ENCODE measurements at regions not wholly inside any gene's neighbourhood (a gene's known extent, or its start where the extent isn't known, plus 50 kb on each side); places are given as distances from the start of the nearest gene placed in this dataset.

DNA sequence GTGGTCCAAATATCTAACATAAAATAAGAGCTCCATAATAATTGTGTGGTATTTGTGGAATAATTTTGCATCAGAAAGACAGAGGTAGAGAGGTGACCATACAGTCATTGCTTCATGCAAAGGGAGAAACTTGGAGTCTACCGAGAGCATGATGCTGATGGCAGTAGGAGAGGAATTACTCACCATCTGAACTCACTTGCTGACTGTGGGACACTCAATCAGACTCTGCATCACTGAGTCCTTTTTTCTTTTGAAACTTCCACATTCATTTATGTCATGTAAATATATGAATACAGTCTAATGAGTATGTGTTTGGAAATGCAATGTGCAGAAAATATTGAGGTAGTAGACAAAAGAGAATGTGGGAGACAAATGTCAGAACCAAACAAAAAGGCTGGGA is 933.8 kb downstream of the REEP3 start:
- no peak overlapping the region for H3K27ac ChIP-seq
- WGBS, 2 donors = 91 to 96% methylated on average over 1 of the region's 1 CpG
- TF ChIP-seq, protein P1, sequence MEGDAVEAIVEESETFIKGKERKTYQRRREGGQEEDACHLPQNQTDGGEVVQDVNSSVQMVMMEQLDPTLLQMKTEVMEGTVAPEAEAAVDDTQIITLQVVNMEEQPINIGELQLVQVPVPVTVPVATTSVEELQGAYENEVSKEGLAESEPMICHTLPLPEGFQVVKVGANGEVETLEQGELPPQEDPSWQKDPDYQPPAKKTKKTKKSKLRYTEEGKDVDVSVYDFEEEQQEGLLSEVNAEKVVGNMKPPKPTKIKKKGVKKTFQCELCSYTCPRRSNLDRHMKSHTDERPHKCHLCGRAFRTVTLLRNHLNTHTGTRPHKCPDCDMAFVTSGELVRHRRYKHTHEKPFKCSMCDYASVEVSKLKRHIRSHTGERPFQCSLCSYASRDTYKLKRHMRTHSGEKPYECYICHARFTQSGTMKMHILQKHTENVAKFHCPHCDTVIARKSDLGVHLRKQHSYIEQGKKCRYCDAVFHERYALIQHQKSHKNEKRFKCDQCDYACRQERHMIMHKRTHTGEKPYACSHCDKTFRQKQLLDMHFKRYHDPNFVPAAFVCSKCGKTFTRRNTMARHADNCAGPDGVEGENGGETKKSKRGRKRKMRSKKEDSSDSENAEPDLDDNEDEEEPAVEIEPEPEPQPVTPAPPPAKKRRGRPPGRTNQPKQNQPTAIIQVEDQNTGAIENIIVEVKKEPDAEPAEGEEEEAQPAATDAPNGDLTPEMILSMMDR (IDR thresholded peaks at IDR 0.05) = no peak
- TF ChIP-seq POLR2AphosphoS5 (IDR thresholded peaks at IDR 0.05) (no peak), EP300 (IDR thresholded peaks at IDR 0.05) (no peak), POLR2A (IDR thresholded peaks at IDR 0.05) (no peak)
- H3K27me3 ChIP-seq = no peaks in the 10 kb centered on the region
- DNase-seq = no peak
- peaks cover 0 to 3% (median 0%) of the 10 kb centered on the region in 4 donors for H3K9me3 ChIP-seq
- no peak overlapping the region for H3K4me3 ChIP-seq
- intact Hi-C loops (cut with DNase I) = no loop called here
- no peaks in the 10 kb centered on the region for H3K36me3 ChIP-seq
- H3K4me1 ChIP-seq = no peaks in the 10 kb centered on the region

DNA sequence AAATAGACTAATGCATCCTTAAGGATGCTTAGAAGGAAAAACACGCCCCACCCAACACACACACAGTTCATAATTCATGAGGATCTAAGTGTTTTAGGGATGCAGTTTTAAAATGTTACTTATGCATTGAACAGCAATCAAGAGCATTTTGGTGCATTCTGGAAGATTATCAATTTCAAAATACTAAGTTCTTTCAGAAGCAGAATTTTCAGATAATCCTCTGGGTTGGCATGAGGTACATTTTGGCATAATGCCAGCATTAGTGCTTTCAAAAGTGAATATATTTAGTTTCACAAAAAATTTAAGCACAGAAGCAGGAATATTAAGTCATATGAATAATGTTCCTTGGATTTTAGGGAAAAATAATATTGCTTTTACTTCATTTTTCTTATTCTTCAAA is 937.1 kb downstream of the REEP3 start:
- H3K27me3 ChIP-seq = no peaks in the 10 kb centered on the region
- H3K4me1 ChIP-seq = no peaks in the 10 kb centered on the region
- TF ChIP-seq POLR2AphosphoS5 (IDR thresholded peaks at IDR 0.05) = no peak
- no peak for TF ChIP-seq EP300 (IDR thresholded peaks at IDR 0.05)
- TF ChIP-seq, protein P1 (IDR thresholded peaks at IDR 0.05) = no peak
- TF ChIP-seq POLR2A (IDR thresholded peaks at IDR 0.05) = no peak
- no peak overlapping the region for H3K4me3 ChIP-seq
- WGBS, 2 donors = 77 to 86% methylated on average over 1 of the region's 1 CpG
- intact Hi-C loops (cut with DNase I) = no loop called here
- H3K27ac ChIP-seq = no peak overlapping the region
- H3K9me3 ChIP-seq = peaks cover 0 to 3% (median 0%) of the 10 kb centered on the region in 4 donors
- DNase-seq = no peak
- H3K36me3 ChIP-seq = no peaks in the 10 kb centered on the region

DNA sequence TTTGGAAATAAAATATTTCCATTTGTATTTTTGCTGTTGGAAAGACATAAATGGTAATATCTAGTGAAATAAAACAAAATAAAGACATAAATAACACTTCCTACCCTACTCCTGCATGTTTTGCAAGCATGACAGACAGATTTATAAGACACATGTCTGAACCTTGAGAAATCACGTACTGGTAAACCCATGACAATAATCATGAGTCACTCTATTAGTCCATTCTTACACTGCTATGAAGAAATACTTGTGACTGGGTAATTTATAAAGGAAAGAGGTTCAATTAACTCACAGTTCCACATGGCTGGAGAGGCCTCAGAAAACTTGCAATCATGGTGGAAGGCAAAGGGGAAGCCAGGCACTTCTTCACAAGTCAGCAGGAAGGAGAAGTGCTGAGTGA is 942.2 kb downstream of the REEP3 start:
- no peaks in the 10 kb centered on the region for H3K4me1 ChIP-seq
- TF ChIP-seq, protein P1 (IDR thresholded peaks at IDR 0.05) = no peak
- TF ChIP-seq POLR2A (IDR thresholded peaks at IDR 0.05) (no peak), EP300 (IDR thresholded peaks at IDR 0.05) (no peak), POLR2AphosphoS5 (IDR thresholded peaks at IDR 0.05) (no peak)
- no peak overlapping the region for H3K4me3 ChIP-seq
- no peaks in the 10 kb centered on the region for H3K27me3 ChIP-seq
- intact Hi-C loops (cut with DNase I) = no loop called here
- H3K27ac ChIP-seq = no peak overlapping the region
- H3K36me3 ChIP-seq = no peaks in the 10 kb centered on the region
- DNase-seq = no peak
- WGBS, 2 donors = 81 to 86% methylated on average over 1 of the region's 1 CpG
- peaks cover 0 to 1% (median 0%) of the 10 kb centered on the region in 4 donors for H3K9me3 ChIP-seq

DNA sequence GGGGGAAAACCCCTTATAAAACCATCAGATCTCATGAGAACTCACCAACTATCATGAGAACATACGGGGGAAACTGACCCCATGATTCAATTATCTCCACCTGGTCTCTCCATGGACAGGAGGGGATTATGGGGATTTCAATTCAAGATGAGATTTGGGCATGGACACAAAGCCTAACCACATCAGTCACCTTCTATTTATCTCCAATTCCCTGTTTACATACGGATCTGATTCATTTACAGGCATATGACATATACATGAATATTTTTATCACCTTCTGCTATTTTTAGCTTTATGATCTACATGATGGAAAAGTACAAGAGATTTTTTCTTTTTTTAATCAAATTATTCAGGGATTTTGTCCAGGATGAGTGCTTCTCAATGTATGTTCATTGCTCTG is 944.5 kb downstream of the REEP3 start:
- intact Hi-C loops (cut with DNase I) = no loop called here
- no peaks in the 10 kb centered on the region for H3K27me3 ChIP-seq
- H3K4me3 ChIP-seq = no peak overlapping the region
- H3K9me3 ChIP-seq = peaks cover 0 to 3% (median under 1%) of the 10 kb centered on the region in 4 donors
- H3K4me1 ChIP-seq = no peaks in the 10 kb centered on the region
- WGBS, 2 donors = 65 to 77% methylated on average over 2 of the region's 2 CpGs
- no peaks in the 10 kb centered on the region for H3K36me3 ChIP-seq
- H3K27ac ChIP-seq = no peak overlapping the region
- no peak for DNase-seq
- TF ChIP-seq POLR2A (IDR thresholded peaks at IDR 0.05) (no peak), POLR2AphosphoS5 (IDR thresholded peaks at IDR 0.05) (no peak), EP300 (IDR thresholded peaks at IDR 0.05) (no peak)
- TF ChIP-seq, protein P1 (IDR thresholded peaks at IDR 0.05) = no peak

DNA sequence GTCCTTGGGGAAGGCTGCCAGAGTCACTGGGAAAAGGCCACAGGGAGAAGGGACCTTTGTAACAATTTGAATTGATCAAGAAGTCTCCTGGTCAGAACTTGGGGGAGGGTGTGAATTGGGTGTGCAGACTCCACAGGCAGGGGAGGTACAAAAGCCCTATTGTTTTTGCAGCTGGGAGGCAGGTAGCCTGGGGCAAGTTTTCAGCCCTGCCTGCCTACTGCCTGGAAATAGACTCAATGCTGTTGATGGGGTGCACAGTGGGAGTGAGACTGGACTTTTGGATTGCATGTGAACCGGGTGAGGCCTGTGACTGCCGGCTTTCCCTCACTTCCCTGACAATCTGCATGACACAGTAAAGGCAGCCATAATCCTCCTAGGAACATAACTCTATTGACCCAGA is 947.0 kb downstream of the REEP3 start:
- Histone ChIP-seq H3K27ac (no peak overlapping the region), H3K36me3 (no peaks in the 10 kb centered on the region), H3K4me3 (no peak overlapping the region), H3K9me3 (peaks cover 0 to 3% (median under 1%) of the 10 kb centered on the region in 4 donors), H3K27me3 (no peaks in the 10 kb centered on the region), H3K4me1 (no peaks in the 10 kb centered on the region)
- intact Hi-C loops (cut with DNase I) = no loop called here
- 62 to 88% methylated on average over 2 of the region's 2 CpGs for WGBS, 2 donors
- DNase-seq = no peak
- TF ChIP-seq, protein P1 (IDR thresholded peaks at IDR 0.05) = no peak
- TF ChIP-seq POLR2A (IDR thresholded peaks at IDR 0.05) = no peak
- no peak for TF ChIP-seq POLR2AphosphoS5 (IDR thresholded peaks at IDR 0.05)
- TF ChIP-seq EP300 (IDR thresholded peaks at IDR 0.05) = no peak
